GF-D8 (cell line): ENCODE measurements at regions not wholly inside any gene's neighbourhood (a gene's known extent, or its start where the extent isn't known, plus 50 kb on each side); places are given as distances from the start of the nearest gene placed in this dataset.

Experiments used
- DNase-seq: peaks from one replicate; lab custom pipeline; 2025; lab: John Stamatoyannopoulos, UW

- no peak for DNase-seq
Observed at GRCh38 chr5:107146901-107147300, 523.8 kb downstream of the EFNA5 start.

GRCh38 chr5:107135391-107135790 is 535.3 kb downstream of the EFNA5 start:
- DNase-seq: no peak

GRCh38 chr5:107134931-107135330 is 535.8 kb downstream of the EFNA5 start:
- no peak for DNase-seq

- no peak for DNase-seq
Observed at GRCh38 chr5:107129051-107129450, 541.7 kb downstream of the EFNA5 start.

GRCh38 chr5:107127878-107128277 is 542.9 kb downstream of the EFNA5 start:
- no peak for DNase-seq

GRCh38 chr5:107126341-107126740 is 544.4 kb downstream of the EFNA5 start:
- DNase-seq: no peak

GRCh38 chr5:107124376-107124775 is 546.4 kb downstream of the EFNA5 start:
- no peak for DNase-seq

GRCh38 chr5:107123014-107123413 is 547.7 kb downstream of the EFNA5 start:
- no peak for DNase-seq

GRCh38 chr5:107121793-107122519 is 548.8 kb downstream of the EFNA5 start:
- DNase-seq: no peak

GRCh38 chr5:107119656-107120055 is 551.1 kb downstream of the EFNA5 start:
- no peak for DNase-seq

GRCh38 chr5:107118184-107119019 is 552.3 kb downstream of the EFNA5 start:
- DNase-seq: no peak

- DNase-seq: no peak
Observed at GRCh38 chr5:107112216-107112615, 558.5 kb downstream of the EFNA5 start.

GRCh38 chr5:107104040-107104995 is 566.4 kb downstream of the EFNA5 start:
- DNase-seq: no peak

GRCh38 chr5:107103522-107103921 is 567.2 kb downstream of the EFNA5 start:
- DNase-seq: no peak

- DNase-seq: no peak
Observed at GRCh38 chr5:107100121-107100520, 570.6 kb downstream of the EFNA5 start.

GRCh38 chr5:107099506-107099905 is 571.2 kb downstream of the EFNA5 start:
- DNase-seq: no peak

GRCh38 chr5:107092695-107093094 is 578.0 kb downstream of the EFNA5 start:
- no peak for DNase-seq

- no peak for DNase-seq
Observed at GRCh38 chr5:107090506-107090905, 580.2 kb downstream of the EFNA5 start.

GRCh38 chr5:107088907-107089306 is 581.8 kb downstream of the EFNA5 start:
- DNase-seq: no peak

GRCh38 chr5:107085572-107085971 is 585.2 kb downstream of the EFNA5 start:
- DNase-seq: no peak

- no peak for DNase-seq
Observed at GRCh38 chr5:107074996-107075395, 595.7 kb downstream of the EFNA5 start.

GRCh38 chr5:107072967-107073366 is 597.8 kb downstream of the EFNA5 start:
- DNase-seq: no peak
